B cell (primary cell): ENCODE measurements at regions not wholly inside any gene's neighbourhood (a gene's known extent, or its start where the extent isn't known, plus 50 kb on each side); places are given as distances from the start of the nearest gene placed in this dataset.

ENCODE experiments used
- CTCF ChIP-seq: fragments of 200-600 bp; IDR thresholded peaks from one replicate; pipeline ENCODE4 v1.8.0; 2022; ENCODE audit warnings: antibody characterized with exemption, mild to moderate bottlenecking
- EZH2 ChIP-seq: IDR thresholded peaks from 2 replicates; pipeline ENCODE4 v1.6.1; 2012; ENCODE audit warnings: borderline replicate concordance, low read depth, mild to moderate bottlenecking, moderate library complexity, low read length; ENCODE audit not compliant: insufficient read depth, poor library complexity, severe bottlenecking

DNA sequence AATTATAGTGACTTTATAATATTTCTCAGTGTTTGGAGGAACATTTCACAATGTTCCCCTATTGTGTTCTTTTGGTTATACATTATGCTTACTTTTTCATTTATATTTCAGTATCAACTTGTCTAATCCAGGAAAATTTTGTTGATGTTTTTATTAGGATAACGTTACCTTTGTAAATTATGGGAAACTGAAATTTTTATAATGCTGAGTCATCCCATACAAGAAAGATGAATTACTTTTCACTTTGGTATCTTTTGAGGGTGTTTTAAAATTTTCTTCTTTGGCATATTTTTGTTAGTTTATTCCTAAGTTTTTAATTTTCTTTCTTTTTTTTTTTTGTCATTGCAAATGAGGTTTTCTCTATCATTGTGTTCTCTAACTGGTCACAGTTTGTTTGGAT lies 542.7 kb downstream of the SLC16A7 start:
- no peak for TF ChIP-seq CTCF
- no peak for TF ChIP-seq EZH2
